WTC11 (cell line): ENCODE measurements at regions not wholly inside any gene's neighbourhood (a gene's known extent, or its start where the extent isn't known, plus 50 kb on each side); places are given as distances from the start of the nearest gene placed in this dataset.

Experiments used
- ATAC-seq: fragments of 200-7000 bp; cut with Tn5 transposase; 2 replicates; pipeline ENCODE4 v1.10.0; 2021; ENCODE audit warnings: mild to moderate bottlenecking, moderate library complexity
- CTCF ChIA-PET: fragments of 300-600 bp; sonication (Branson Sonifier 250); formaldehyde crosslinking; loops from one replicate; lab custom pipeline; 2021; ENCODE audit warnings: antibody characterized with exemption; lab: Charles Lee
- POLR2A ChIA-PET: fragments of 350-600 bp; sonication (Branson Sonifier 250); formaldehyde crosslinking; loops from one replicate; lab custom pipeline; 2021; ENCODE audit warnings: antibody characterized with exemption; lab: Charles Lee
- DNase-seq: peaks from one replicate; pipeline ENCODE4 v3.0.0; 2021; ENCODE audit warnings: low spot score
- H3K27ac Mint-ChIP-seq: 2 replicates; pipeline ENCODE4 v1.8.0; 2021; ENCODE audit warnings: mixed read lengths
- H3K27me3 Mint-ChIP-seq: 2 replicates; pipeline ENCODE4 v1.8.0; 2021; ENCODE audit warnings: low read depth, mild to moderate bottlenecking, moderate library complexity, mixed read lengths
- H3K36me3 Mint-ChIP-seq: 2 replicates; pipeline ENCODE4 v1.8.0; 2021; ENCODE audit warnings: mixed read lengths
- H3K4me1 Mint-ChIP-seq: 2 replicates; pipeline ENCODE4 v1.8.0; 2022; ENCODE audit warnings: mixed read lengths
- H3K4me3 Mint-ChIP-seq: 2 replicates; pipeline ENCODE4 v1.8.0; 2021; ENCODE audit warnings: mild to moderate bottlenecking, moderate library complexity, mixed read lengths
- H3K9me3 Mint-ChIP-seq: 2 replicates; pipeline ENCODE4 v1.8.0; 2021; ENCODE audit warnings: mixed read lengths
- ATF1 ChIP-seq: sonication (generic); formaldehyde crosslinking; IDR thresholded peaks from 2 replicates; pipeline ENCODE4 v1.8.1; 2023; ENCODE audit warnings: mild to moderate bottlenecking, moderate library complexity, missing genetic modification reagents
- CREB1 ChIP-seq: sonication (generic); formaldehyde crosslinking; IDR thresholded peaks from 2 replicates; pipeline ENCODE4 v1.8.0; 2023; ENCODE audit warnings: mild to moderate bottlenecking, missing genetic modification reagents
- GTF2I ChIP-seq: fragments of 250-450 bp; sonication (Bioruptor Pico); conservative IDR thresholded peaks from 2 replicates; pipeline ENCODE4 v1.4.0; 2021; ENCODE audit warnings: mild to moderate bottlenecking
- NR1H2 ChIP-seq: sonication (generic); formaldehyde crosslinking; IDR thresholded peaks from 2 replicates; pipeline ENCODE4 v1.9.0; 2021; ENCODE audit warnings: mild to moderate bottlenecking, moderate library complexity, missing genetic modification reagents
- RELA ChIP-seq: sonication (generic); formaldehyde crosslinking; IDR thresholded peaks from 2 replicates; pipeline ENCODE4 v1.8.1; 2022; ENCODE audit warnings: missing genetic modification reagents, mild to moderate bottlenecking, borderline replicate concordance
- SMAD4 ChIP-seq: sonication (generic); formaldehyde crosslinking; IDR thresholded peaks from 2 replicates; pipeline ENCODE4 v1.8.0; 2022; ENCODE audit warnings: mild to moderate bottlenecking, missing genetic modification reagents
- SOX15 ChIP-seq: fragments of 250-450 bp; sonication (Bioruptor Pico); IDR thresholded peaks from 2 replicates; pipeline ENCODE4 v1.9.0; 2021; ENCODE audit warnings: mild to moderate bottlenecking
- ZNF263 ChIP-seq: sonication (generic); formaldehyde crosslinking; IDR thresholded peaks from 2 replicates; pipeline ENCODE4 v1.8.1; 2022; ENCODE audit warnings: low read depth, mild to moderate bottlenecking, moderate library complexity, missing genetic modification reagents
- ZNF317 ChIP-seq: sonication (generic); formaldehyde crosslinking; IDR thresholded peaks from 2 replicates; pipeline ENCODE4 v1.8.1; 2023; ENCODE audit warnings: low read depth, mild to moderate bottlenecking, moderate library complexity, missing genetic modification reagents, borderline replicate concordance
- TF ChIP-seq, protein P1 (sequence below): sonication (generic); formaldehyde crosslinking; IDR thresholded peaks from 2 replicates; pipeline ENCODE4 v1.8.1; 2023; ENCODE audit warnings: mild to moderate bottlenecking, missing genetic modification reagents
- TF ChIP-seq, protein P2 (sequence below): fragments of 250-450 bp; sonication (Bioruptor Pico); conservative IDR thresholded peaks from 2 replicates; pipeline ENCODE4 v1.9.0; 2021; ENCODE audit warnings: mild to moderate bottlenecking
- TF ChIP-seq, protein P3 (sequence below): sonication (generic); formaldehyde crosslinking; IDR thresholded peaks from 2 replicates; pipeline ENCODE4 v1.8.1; 2022; ENCODE audit warnings: mild to moderate bottlenecking, moderate library complexity, missing genetic modification reagents
- TF ChIP-seq, protein P4 (sequence below): sonication (generic); formaldehyde crosslinking; IDR thresholded peaks from 2 replicates; pipeline ENCODE4 v1.8.1; 2023; ENCODE audit warnings: mild to moderate bottlenecking, missing genetic modification reagents, borderline replicate concordance
- TF ChIP-seq, protein P5 (sequence below): sonication (generic); formaldehyde crosslinking; conservative IDR thresholded peaks from 2 replicates; pipeline ENCODE4 v1.8.1; 2022; ENCODE audit warnings: mild to moderate bottlenecking, missing genetic modification reagents
- TF ChIP-seq, protein P6 (sequence below): sonication (generic); formaldehyde crosslinking; IDR thresholded peaks from 2 replicates; pipeline ENCODE4 v1.8.0; 2022; ENCODE audit warnings: mild to moderate bottlenecking, missing genetic modification reagents
- TF ChIP-seq, protein P7 (sequence below): fragments of 250-450 bp; sonication (Bioruptor Pico); IDR thresholded peaks from 2 replicates; pipeline ENCODE4 v1.9.0; 2021; ENCODE audit warnings: mild to moderate bottlenecking
- TF ChIP-seq, protein P8 (sequence below): fragments of 200-600 bp; IDR thresholded peaks from 2 replicates; pipeline ENCODE4 v1.8.0; 2022; ENCODE audit warnings: antibody characterized with exemption

DNA sequence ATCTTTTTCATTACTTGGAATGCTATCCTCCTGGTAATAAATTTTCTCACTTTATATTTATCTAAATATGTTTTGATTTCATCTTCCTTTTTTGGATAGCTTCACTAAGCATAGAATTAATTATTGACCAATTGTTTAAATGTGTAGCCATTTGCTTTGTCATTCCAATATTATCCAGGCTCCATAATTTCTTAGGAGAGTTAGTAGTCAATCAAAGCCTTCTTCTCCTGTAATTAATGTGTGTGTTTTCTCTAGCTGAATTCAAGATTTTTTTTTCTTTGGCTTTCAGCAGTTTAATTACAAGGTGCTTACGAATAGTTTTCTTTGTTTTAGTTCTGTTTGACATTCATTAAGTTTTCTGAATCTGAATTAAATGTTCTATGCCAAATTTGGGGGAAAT, 545.9 kb upstream of the CELF2 start:
- Mint-ChIP-seq H3K9me3 (peaks cover 43% of the 10 kb centered on the region), H3K4me1 (peaks cover 19% of the 10 kb centered on the region), H3K36me3 (peaks cover 28% of the 10 kb centered on the region), H3K4me3 (no peak overlapping the region), H3K27ac (no peak overlapping the region), H3K27me3 (no peaks in the 10 kb centered on the region)
- ATAC-seq (no peak), DNase-seq (no peak)
- TF ChIP-seq NR1H2 (no peak), ZNF317 (CRISPR knock-in tag) (peak; percentile 86; the same call in 1 of the 2 replicates)
- CTCF ChIA-PET = no interaction called here
- POLR2A ChIA-PET = no interaction called here

DNA sequence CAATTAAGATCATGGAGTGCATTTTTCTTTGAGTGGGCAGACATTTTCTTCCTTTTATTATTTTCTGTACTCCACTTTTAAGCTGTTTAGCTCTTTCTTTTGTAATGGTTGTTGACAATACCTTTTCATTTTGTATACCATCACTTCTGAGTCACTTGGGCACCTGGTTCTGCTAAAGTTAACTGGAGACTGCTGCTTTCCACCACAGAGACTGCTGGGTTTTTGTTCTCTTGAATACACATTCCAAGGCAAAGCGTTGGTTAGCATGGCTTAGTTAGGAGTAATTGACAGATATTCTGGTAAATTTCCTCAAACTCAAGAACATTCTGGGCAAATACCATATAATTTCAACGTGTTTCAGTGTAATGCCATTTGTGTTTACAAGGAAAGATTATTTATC, 541.9 kb upstream of the CELF2 start:
- Mint-ChIP-seq H3K27me3 (no peaks in the 10 kb centered on the region), H3K27ac (peak overlapping the region; percentile 63), H3K36me3 (peaks cover 24% of the 10 kb centered on the region), H3K4me3 (no peak overlapping the region), H3K4me1 (peaks cover 23% of the 10 kb centered on the region), H3K9me3 (peaks cover 23% of the 10 kb centered on the region)
- ChIA-PET POLR2A (no interaction called here), CTCF (interaction anchor here (1.2 kb wide), 1 partner anchor 310 kb away, joined by 3 read pairs; no protein-coding TSS in a partner anchor)
- DNase-seq (no peak), ATAC-seq (peak; percentile 95)
- no peak for TF ChIP-seq GTF2I (CRISPR knock-in tag)
- TF ChIP-seq, protein P1, sequence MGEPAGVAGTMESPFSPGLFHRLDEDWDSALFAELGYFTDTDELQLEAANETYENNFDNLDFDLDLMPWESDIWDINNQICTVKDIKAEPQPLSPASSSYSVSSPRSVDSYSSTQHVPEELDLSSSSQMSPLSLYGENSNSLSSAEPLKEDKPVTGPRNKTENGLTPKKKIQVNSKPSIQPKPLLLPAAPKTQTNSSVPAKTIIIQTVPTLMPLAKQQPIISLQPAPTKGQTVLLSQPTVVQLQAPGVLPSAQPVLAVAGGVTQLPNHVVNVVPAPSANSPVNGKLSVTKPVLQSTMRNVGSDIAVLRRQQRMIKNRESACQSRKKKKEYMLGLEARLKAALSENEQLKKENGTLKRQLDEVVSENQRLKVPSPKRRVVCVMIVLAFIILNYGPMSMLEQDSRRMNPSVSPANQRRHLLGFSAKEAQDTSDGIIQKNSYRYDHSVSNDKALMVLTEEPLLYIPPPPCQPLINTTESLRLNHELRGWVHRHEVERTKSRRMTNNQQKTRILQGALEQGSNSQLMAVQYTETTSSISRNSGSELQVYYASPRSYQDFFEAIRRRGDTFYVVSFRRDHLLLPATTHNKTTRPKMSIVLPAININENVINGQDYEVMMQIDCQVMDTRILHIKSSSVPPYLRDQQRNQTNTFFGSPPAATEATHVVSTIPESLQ (CRISPR knock-in tag) = no peak
- no peak for TF ChIP-seq ATF1 (CRISPR knock-in tag)
- TF ChIP-seq, protein P2, sequence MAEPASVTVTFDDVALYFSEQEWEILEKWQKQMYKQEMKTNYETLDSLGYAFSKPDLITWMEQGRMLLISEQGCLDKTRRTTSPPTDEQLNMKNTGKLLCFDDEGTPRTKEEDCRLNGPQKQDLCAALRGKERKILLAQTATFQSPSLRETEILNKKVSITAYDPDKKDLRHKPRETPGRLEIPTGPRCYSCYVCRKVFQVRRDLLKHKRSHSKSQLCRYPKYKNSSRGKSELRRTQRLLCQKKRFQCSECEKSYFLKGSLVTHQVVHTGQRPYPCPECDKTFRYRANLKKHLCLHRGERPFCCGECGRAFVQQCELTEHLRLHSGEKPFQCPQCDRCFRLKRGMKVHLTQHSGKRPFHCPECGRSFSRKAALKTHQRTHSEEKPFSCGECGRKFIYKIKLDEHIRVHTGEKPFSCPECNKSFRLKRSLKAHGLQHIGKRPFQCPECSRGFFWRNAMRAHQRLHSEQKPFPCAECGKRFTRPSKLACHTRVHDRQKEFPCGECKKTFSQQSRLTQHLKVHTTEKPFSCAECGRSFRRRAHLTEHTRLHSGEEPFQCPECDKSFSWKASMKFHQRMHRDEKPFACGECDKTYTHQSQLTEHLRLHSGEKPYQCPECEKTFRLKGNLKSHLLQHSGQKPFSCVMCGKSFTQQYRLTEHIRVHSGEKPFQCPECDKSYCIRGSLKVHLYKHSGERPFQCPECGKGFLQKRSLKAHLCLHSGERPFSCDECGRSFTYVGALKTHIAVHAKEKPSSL (CRISPR knock-in tag) = no peak
- TF ChIP-seq SMAD4 (CRISPR knock-in tag) = no peak
- TF ChIP-seq, protein P3, sequence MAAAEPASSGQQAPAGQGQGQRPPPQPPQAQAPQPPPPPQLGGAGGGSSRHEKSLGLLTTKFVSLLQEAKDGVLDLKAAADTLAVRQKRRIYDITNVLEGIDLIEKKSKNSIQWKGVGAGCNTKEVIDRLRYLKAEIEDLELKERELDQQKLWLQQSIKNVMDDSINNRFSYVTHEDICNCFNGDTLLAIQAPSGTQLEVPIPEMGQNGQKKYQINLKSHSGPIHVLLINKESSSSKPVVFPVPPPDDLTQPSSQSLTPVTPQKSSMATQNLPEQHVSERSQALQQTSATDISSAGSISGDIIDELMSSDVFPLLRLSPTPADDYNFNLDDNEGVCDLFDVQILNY (CRISPR knock-in tag) = no peak
- TF ChIP-seq, protein P4, sequence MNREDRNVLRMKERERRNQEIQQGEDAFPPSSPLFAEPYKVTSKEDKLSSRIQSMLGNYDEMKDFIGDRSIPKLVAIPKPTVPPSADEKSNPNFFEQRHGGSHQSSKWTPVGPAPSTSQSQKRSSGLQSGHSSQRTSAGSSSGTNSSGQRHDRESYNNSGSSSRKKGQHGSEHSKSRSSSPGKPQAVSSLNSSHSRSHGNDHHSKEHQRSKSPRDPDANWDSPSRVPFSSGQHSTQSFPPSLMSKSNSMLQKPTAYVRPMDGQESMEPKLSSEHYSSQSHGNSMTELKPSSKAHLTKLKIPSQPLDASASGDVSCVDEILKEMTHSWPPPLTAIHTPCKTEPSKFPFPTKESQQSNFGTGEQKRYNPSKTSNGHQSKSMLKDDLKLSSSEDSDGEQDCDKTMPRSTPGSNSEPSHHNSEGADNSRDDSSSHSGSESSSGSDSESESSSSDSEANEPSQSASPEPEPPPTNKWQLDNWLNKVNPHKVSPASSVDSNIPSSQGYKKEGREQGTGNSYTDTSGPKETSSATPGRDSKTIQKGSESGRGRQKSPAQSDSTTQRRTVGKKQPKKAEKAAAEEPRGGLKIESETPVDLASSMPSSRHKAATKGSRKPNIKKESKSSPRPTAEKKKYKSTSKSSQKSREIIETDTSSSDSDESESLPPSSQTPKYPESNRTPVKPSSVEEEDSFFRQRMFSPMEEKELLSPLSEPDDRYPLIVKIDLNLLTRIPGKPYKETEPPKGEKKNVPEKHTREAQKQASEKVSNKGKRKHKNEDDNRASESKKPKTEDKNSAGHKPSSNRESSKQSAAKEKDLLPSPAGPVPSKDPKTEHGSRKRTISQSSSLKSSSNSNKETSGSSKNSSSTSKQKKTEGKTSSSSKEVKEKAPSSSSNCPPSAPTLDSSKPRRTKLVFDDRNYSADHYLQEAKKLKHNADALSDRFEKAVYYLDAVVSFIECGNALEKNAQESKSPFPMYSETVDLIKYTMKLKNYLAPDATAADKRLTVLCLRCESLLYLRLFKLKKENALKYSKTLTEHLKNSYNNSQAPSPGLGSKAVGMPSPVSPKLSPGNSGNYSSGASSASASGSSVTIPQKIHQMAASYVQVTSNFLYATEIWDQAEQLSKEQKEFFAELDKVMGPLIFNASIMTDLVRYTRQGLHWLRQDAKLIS = no peak
- TF ChIP-seq, protein P5, sequence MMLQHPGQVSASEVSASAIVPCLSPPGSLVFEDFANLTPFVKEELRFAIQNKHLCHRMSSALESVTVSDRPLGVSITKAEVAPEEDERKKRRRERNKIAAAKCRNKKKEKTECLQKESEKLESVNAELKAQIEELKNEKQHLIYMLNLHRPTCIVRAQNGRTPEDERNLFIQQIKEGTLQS (CRISPR knock-in tag) = no peak
- TF ChIP-seq, protein P6, sequence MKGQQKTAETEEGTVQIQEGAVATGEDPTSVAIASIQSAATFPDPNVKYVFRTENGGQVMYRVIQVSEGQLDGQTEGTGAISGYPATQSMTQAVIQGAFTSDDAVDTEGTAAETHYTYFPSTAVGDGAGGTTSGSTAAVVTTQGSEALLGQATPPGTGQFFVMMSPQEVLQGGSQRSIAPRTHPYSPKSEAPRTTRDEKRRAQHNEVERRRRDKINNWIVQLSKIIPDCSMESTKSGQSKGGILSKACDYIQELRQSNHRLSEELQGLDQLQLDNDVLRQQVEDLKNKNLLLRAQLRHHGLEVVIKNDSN (CRISPR knock-in tag) = no peak
- TF ChIP-seq SOX15 (CRISPR knock-in tag) = no peak
- no peak for TF ChIP-seq CREB1 (CRISPR knock-in tag)
- no peak for TF ChIP-seq RELA
- TF ChIP-seq, protein P7, sequence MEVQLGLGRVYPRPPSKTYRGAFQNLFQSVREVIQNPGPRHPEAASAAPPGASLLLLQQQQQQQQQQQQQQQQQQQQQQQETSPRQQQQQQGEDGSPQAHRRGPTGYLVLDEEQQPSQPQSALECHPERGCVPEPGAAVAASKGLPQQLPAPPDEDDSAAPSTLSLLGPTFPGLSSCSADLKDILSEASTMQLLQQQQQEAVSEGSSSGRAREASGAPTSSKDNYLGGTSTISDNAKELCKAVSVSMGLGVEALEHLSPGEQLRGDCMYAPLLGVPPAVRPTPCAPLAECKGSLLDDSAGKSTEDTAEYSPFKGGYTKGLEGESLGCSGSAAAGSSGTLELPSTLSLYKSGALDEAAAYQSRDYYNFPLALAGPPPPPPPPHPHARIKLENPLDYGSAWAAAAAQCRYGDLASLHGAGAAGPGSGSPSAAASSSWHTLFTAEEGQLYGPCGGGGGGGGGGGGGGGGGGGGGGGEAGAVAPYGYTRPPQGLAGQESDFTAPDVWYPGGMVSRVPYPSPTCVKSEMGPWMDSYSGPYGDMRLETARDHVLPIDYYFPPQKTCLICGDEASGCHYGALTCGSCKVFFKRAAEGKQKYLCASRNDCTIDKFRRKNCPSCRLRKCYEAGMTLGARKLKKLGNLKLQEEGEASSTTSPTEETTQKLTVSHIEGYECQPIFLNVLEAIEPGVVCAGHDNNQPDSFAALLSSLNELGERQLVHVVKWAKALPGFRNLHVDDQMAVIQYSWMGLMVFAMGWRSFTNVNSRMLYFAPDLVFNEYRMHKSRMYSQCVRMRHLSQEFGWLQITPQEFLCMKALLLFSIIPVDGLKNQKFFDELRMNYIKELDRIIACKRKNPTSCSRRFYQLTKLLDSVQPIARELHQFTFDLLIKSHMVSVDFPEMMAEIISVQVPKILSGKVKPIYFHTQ (CRISPR knock-in tag) = no peak
- TF ChIP-seq ZNF317 (CRISPR knock-in tag) = no peak
- TF ChIP-seq, protein P8, sequence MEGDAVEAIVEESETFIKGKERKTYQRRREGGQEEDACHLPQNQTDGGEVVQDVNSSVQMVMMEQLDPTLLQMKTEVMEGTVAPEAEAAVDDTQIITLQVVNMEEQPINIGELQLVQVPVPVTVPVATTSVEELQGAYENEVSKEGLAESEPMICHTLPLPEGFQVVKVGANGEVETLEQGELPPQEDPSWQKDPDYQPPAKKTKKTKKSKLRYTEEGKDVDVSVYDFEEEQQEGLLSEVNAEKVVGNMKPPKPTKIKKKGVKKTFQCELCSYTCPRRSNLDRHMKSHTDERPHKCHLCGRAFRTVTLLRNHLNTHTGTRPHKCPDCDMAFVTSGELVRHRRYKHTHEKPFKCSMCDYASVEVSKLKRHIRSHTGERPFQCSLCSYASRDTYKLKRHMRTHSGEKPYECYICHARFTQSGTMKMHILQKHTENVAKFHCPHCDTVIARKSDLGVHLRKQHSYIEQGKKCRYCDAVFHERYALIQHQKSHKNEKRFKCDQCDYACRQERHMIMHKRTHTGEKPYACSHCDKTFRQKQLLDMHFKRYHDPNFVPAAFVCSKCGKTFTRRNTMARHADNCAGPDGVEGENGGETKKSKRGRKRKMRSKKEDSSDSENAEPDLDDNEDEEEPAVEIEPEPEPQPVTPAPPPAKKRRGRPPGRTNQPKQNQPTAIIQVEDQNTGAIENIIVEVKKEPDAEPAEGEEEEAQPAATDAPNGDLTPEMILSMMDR = no peak
- TF ChIP-seq ZNF263 (CRISPR knock-in tag) = no peak
